Posterior vena cava (tissue), 2 donors: ENCODE measurements at regions not wholly inside any gene's neighbourhood (a gene's known extent, or its start where the extent isn't known, plus 50 kb on each side); places are given as distances from the start of the nearest gene placed in this dataset.

Experiments used
- DNase-seq: peaks from one replicate; pipeline ENCODE4 v3.0.0-alpha.2; 2020; ENCODE audit warnings: low spot score
- intact Hi-C, 2 donors: fragments of 100-400 bp; cut with DNase I; formaldehyde crosslinking; loops; one replicate each; pipeline versions ENCODE4 v1.14.1 to v1.14.2; 2022 to 2023
- donor health status: DM: yes; HTN: yes; CAD: no.
- donor health status: DM: yes; HTN: yes; CAD: no.

DNA sequence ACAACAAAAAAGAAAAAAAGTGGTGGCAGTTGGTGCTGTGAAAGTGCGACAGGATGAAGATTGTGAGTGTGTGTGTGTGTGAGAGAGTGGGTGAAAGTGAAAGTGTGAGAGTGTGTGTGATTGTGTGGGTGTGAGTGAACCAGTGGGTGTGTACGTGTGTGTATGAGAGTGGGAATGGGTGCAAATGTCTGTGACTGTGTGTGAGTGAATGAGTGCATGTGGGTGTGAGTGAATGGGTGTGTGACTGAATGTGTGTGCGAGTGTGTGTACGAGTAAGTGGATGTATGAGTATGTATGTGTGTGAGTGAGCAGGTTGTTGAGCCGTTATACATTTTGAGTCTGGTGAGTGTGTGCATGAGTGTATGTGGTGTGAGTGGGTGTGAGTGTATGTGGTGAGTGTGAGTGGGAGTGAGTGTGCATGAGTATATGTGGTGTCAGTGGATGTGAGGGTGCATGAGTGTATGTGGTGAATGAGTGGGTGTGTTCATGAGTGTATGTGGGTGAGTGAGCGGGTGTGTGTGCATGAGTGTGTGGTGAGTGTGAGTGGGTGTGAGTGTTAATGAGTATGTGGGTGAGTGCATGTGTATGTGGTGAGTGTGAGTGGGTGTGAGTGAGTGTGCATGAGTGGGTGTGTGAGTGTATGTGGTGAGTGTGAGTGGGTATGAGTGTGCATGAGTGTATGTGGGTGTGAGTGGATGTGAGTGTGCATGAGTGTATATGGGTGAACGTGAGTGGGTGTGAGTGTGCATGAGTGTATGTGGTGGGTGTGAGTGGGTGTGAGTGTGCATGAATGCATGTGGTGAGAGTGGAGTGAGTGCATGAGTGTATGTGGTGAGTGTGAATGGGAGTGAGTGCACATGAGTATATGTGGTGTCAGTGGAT lies 69.3 kb upstream of the HPCAL1 start:
- intact Hi-C loops = no loop called here
- DNase-seq = no peak

DNA sequence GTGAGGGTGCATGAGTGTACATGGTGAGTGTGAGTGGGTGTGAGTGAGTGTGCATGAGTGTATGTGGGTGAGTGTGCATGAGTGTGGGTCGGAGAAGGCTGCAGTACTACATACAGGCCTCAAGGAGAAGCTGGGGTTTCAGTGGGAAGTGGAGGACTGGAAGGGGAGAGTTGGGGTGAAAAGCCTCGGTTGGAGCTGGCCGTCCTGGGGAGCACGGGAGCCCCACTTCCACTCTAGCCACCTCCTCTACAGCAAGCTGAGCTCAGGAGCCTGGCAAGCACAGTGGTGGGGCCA lies 68.7 kb upstream of the HPCAL1 start:
- intact Hi-C loops = no loop called here
- DNase-seq = no peak

DNA sequence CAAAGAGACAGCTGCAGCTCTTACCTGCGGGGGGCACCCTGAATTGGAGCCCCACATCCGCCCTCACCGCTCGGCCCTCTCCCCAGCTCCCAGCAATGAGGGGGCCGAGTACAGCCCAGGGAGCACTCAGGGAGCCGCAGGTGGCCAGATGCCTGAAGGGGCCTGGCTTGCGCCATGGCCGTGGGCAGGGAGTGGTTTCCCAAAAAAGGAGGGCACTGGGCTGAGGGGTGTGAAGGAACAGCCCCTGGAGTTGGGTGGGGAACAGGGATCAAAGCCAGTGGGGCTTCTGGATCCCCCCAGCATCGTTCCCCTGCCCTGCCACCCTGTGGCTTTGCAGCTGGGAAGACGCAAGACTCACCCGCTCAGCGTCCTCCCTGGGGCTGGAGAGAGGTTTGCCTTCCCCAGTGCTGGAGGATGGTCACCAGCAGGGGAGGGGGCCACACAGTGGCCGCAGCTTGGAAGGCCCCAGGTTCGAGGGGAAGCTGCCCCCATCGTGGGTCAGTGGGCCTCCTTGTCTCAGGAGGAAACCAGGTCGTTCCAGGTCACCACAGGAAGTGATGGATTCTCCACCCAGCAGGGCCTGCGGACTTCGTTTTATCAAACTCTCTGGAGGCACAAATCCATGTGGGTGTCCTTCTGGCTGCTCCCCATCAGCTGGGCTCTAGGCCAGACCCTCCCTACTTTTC lies 68.2 kb upstream of the HPCAL1 start:
- DNase-seq = peak; percentile 72

DNA sequence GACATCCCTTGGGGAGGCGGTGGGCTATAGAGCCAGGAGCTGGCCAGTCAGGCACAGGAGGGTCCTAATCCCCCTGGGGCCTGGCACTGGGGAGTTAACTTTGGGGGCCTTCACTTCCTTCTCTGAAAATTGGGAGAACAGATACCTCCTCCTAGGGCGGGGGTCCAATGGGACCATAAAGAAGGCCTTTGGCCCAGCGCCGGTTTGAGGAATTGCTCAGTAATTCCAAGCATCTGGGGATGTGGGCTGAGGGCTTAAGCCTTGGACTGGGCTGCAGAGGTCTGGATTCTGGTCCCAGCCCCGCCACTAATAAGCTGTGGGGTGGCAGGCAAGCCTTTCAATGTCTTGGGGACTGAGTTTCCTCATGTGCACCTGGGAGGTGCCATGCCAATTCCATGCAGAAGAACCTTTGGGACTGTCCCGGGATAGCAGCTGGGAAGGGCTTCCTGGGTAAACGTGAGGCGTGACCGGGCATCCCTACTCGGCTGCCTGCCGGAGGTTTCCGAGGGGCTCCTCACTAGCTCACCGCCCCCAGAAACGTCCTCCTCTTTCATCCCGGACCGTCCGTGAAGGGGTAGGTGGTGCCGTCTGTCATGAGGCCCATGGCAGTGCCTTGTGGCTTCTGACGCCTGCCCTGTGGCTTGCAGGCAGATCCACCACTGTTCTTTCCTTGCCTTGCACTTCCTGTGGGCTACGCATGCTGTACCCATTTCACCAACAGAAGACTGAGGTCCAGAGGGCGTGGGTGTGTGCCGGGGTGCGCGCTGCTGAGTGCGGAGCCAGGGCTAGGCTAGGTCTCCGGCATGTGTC lies 67.4 kb upstream of the HPCAL1 start:
- peak; percentile 63 for DNase-seq
- intact Hi-C loops = no loop called here

More for the DNA sequence above, 68.2 kb upstream of the HPCAL1 start:
- intact Hi-C loops = no loop called here

DNA sequence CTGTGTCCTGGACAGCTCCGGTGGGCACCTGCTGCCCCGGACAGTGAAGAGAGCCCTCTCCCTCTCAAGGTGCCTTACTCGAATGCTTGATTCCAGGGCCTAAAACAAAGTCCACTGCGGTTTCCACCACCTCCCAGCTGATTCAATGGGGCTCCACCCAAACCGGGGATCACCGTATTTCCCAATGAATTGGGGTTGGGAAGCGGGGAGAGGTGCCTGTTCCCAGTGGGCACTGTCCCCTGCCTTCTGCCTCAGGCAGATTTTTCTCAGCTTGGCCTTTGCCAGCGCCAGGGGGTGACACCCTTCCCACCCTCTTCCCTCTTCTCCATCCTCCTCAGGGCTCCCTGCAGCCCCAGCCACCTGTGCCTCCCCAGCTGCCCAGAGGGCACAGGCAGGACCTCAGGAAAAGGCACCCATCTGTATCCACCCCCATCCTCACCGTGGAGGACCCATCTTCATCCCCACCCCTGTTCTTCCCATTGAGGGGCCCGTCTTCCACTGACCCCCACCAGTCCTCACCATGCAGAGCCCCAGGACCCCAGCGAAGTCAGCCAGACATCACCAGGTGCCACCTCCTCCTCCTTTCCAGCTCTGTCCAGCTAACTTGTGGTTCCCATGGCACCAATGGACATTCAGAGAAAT lies 66.7 kb upstream of the HPCAL1 start:
- intact Hi-C loops = no loop called here
- peak; percentile 58 for DNase-seq

DNA sequence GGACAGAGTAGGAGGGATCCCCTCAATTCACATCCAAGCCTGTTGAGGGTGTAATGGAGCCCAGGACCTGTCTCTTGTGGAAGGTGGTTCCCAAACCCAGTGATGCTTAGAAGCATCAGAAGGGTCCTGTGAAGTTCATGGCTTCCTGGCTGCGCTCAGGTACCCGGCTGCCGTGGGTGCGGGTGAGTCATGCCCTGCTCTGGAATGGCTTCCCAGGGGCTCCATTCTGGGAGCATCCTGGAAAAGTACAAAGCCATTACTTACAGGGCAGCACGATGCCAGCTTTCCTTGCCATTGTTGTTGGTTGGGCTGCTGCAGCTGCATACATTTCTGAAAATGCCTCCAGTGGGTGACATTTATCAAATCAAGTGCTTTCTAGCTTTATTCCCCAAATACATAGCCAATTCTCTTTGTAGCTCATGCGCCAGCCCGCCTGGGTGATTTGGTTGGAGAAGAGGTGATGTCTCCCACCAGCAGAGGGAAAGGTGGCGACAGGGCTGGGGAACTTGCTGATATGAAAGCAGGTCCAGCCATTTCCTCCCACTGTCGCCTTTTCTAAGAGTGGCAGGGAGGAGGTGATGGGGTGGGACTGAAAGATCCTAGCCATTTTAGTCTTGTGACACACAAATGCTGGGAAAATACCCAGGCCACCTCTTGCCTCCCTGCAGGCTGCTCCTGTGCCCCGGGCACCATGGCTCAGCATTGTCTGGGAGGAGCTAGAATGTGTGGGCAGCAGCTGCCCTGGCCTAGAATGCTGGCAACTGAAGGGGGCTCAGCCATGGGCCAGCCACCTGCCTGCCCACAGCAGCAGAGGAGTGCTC lies 65.9 kb upstream of the HPCAL1 start:
- intact Hi-C loops = no loop called here
- peak; percentile 44 for DNase-seq

DNA sequence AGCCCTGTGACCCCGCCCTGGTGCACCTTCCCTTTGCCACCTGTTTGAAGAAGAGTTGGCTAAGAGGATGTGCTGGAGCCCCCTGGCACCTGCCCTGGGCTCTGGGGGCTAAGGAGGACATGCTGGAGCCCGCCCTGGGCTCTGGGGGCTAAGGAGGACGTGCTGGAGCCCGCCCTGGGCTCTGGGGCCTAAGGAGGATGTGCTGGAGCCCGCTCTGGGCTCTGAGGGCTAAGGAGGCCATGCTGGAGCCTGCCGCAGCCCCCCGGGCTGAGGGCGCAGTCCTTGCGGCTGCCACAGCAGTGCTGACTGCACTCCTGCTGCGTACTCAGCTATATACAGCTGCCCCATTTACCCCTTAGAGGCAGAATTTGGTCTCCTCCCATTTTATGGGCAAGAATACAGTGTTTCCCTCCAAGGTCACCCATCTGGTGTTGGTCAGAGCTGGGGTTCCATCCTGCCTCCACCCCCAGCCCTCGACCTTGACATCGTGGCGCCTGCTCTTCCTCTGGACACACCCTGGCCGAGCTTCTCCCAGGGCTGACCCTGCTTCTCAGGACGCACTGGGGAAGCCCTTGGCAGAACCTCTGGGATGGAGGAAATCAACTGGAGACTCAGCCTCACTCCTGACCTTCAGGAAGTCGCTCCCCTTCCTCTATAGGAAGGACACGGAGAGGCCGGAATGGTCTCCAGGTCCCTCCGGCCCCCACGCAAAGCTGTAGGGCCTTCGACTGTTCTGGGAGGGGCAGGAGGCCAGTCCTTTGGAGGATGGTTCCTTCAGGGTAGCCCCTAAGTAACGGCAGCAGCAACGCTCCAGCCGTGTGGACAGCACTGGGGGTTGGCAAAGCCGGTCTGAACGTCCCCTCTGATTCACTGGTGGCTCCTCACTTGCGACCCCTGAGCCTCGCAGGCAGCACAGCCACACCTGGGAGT lies 65.0 kb upstream of the HPCAL1 start:
- DNase-seq = peak; percentile 53
- intact Hi-C loops = no loop called here

DNA sequence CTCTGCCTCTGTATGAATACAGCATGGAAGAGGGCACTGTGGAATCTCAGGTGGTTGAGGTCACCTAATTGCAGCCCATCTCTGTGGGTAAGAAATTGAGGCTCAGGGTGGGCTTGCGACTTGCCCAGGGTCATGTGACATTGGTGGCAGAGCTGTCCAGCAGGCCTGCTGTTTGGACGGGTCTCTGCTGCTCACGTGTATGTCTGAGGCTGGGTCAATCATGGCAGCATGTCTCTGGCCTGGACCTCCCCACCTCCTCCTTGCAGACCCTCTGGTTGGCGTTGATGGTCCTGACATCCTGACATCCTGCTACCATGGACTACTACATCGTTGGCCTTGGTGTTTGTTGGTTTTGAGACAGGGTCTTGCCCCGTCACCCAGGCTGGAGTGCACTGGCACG lies 64.3 kb upstream of the HPCAL1 start:
- peak; percentile 10 for DNase-seq
- intact Hi-C loops = no loop called here

DNA sequence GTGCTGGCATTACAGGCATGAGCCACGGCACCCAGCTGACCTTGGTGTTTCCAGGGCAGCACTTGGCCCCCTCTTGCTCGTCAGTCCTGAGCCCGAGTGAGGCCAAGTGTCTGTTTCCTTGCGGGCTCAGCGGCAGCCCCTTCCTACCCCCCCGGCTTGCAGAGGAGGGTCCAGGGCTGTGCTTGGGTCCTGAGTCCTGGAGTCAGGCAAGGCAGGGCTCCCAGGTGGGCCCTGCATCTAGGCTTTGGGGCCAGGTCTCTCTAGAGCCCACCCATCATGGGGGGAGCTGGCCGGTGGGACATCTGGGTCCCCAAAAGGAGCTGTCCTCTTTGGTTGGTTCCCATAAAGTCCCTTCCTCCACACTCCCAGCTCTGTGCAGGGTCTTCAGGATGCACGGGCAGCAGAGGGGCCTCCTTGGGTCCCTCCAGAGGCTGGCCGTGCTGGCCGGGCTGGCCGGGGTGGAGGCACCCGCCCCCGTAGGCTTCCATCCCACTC lies 63.7 kb upstream of the HPCAL1 start:
- DNase-seq = peak; percentile 65
- intact Hi-C loops = no loop called here

DNA sequence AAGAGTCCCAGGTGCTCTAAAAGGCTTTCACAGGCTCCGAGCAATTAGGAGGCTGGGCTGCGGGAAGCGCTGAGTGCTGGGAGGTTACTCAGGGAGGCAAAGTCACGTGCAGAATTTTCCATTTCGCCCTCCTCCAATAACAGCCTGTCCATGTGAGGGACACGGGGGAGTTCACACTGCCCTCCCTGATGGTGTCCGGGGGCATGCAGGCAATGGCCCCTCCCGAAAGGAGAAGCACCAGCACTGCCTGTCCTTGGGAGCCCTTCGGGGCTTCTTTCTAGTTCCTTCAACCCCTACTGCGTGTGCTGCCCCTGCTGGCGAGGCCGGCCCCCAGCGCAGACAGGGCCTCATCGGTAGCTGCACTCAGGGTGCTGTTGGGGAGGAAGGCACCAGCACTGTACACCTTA lies 63.1 kb upstream of the HPCAL1 start:
- peak; percentile 46 for DNase-seq
- intact Hi-C loops = no loop called here

DNA sequence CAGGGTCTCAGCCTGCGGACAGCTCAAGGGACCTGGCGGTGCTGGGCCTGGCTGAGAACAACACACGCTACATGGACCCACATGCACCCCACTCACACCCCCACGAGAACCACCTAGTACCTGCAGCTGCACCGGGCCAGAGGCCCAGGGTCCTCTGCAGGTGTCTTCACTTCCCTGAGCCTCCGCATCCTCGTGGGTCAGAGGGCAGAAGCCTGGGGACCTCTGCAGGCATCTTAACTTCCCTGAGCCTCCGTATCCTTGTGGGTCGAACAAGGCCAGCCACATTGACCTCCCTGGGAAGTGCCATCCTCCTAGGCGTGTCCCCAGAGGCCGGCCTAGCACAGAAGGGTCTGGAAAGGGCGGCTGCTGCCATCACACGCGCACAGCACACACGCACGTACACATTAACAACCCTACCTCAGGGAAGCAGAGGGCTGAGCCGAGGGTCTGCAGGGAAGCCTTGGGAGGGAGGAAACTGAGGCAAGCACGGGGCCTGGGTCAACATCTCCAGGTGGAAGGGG lies 62.5 kb upstream of the HPCAL1 start:
- intact Hi-C loops = no loop called here
- peak; percentile 41 for DNase-seq

DNA sequence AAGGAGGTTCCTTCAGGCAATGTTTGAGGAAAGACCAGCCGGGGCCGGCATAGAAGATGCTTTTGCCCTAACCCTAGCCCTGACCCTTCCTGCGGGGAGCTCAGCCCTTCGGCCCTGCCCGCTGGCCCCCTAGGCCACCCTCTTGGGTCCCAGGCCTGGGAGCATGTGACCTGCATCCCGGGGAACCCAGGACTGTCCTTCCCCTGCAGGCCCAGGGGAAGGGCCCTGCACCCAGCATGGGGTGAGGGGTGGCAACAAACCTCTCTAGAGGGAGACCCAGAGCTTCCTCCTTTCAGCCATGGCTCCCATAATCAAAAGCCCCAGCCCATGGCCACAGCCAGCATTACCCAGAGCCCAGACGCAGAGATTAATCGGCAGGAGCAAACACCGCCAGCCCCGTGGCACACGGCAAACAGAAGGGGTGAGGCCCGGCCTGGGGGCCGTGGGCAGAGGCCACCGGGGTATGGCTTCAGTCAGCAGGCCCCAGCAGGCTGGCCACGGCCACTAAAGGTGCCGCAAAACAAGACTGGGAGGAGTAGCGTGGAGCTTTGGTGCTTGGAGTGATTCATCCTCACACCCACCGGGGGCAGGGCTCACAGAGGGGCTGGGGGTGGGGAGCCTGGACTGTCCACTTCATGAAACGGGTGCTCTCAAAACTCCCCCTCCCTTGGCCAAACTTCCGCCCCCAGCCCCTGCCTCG lies 61.6 kb upstream of the HPCAL1 start:
- intact Hi-C loops = no loop called here
- DNase-seq = peak; percentile 78

DNA sequence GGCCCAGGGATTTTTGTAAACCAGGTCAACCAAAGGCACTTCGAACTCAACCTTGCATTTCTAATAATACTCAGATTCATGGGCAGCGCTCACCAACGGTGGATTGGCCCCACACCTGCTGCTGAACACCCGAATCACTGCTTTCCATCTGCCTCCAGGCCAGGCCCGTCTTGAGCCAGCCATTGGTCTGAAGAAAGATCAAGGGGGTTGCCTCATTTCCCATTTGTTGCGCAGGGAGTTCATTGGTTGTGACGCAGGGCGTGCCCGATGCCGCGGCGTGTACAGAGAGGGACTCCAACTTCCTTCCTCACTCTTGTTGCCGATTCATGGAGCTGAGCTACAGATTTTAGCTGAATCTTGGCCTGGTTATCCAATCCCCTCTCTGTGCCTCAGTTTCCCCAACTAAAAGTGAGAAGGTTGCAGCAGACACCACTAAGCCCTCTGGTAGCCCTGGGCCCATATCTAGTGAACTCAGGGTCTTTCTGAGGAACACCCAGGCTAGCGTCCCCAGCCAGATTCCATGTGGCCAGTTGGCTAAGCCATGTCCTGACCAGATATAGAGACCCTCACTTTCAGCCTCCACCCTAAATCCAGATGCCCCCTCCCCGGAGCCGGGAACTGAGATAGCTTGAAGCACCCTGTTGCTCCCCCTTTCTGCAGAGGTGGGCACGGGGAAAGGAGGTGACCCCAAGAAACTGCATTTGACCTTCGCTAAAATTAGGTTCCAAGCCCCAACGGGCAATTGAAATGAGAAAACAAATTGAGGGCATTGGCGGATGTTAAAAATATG lies 60.9 kb upstream of the HPCAL1 start:
- intact Hi-C loops = no loop called here
- DNase-seq = peak; percentile 80

DNA sequence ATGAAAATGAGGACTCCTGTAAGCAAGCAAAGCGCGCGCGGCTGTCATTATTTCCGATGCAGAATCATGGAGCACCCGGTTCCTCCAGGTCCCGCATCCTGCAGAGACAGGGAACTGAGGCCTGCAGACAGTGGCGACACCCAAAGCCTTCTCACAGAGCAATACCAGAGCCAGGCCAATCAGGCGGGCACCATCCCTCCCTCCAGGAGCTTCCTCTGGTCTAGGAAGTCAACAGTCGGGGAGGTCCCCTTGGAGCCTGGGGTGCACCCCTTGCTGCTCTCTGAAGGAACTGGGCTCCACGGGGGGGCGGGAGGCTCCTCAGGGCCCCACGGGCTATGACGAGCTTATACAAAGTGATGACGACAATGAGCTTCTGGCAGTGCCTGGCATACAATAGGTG lies 60.3 kb upstream of the HPCAL1 start:
- intact Hi-C loops = no loop called here
- peak; percentile 41 for DNase-seq

DNA sequence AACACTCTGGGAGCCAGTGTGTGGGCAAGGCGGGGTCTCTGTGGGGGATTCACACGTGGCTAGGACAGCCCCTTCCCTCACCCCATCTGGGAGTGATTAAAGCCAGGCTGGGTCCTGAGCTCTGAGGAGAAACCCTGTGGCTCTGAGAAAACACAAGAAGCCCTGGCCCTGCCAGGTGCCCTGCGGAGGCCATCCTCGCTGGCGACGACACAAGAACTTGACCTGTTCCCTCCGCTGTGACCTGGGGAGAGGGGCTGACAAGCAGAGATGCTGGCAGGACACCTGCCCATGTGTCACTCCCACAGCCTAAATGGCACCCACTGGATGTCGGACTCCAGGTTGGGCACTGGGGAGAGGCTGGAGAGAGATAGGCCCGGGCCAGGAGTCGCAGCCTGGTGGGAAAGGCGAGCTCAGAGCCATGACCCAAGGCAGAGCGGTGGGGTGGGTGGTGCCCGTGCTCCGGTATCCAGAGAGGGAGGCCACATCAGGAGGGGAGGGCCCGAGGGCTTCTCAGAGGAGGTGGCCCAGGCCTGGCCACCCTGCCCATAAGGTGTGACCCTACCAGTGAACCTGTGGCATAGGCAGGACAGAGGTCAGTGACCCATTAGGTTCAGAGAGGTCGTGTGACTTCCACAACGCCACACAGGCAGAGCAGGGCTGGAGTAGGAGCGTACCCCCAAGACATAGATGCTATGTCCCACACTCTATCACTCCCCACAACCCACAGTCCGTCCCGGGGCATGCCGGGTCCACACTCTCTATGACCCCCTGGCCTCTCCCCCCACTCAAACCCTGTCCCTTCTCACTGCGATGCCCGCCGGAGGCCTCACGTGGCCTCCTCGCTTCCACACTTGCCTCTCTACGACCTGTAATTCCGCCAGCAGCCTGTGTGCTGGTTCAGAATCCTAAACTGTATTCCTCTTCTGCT lies 59.4 kb upstream of the HPCAL1 start:
- intact Hi-C loops = no loop called here
- peak; percentile 72 for DNase-seq
